CD14-positive monocyte (primary cell): ENCODE measurements at regions not wholly inside any gene's neighbourhood (a gene's known extent, or its start where the extent isn't known, plus 50 kb on each side); places are given as distances from the start of the nearest gene placed in this dataset.

Experiments
- DNase-seq, 3 donors: peaks; one replicate each; pipeline ENCODE4 v3.0.0-alpha.2; 2011 to 2022
- H2AFZ ChIP-seq: 2 replicates; pipeline ENCODE4 v1.6.0; 2012; ENCODE audit warnings: mild to moderate bottlenecking, low read depth, low read length, inconsistent platforms; ENCODE audit not compliant: insufficient read depth, poor library complexity, severe bottlenecking
- H3K27ac ChIP-seq, 2 donors: 1 replicate in 1 of 2; 2 replicates in 1 of 2; pipeline ENCODE4 v1.5.1; 2012 to 2013; ENCODE audit warnings: low read length in 2 of 2, control low read depth in 1 of 2, inconsistent platforms in 1 of 2, low read depth in 1 of 2, mild to moderate bottlenecking in 1 of 2
- H3K27me3 ChIP-seq, 2 donors: one replicate each; pipeline versions ENCODE4 v1.6.0 to v1.6.1; 2011 to 2013; ENCODE audit warnings: low read length in 2 of 2; ENCODE audit not compliant: control insufficient read depth in 2 of 2, insufficient read depth in 2 of 2
- H3K36me3 ChIP-seq, 2 donors: replicated peaks in 1 of 2; 1 replicate in 1 of 2; 2 replicates in 1 of 2; pipeline versions ENCODE4 v1.5.1 to v1.6.1; 2012 to 2013; ENCODE audit warnings: low read length in 2 of 2, control low read depth in 1 of 2, inconsistent platforms in 1 of 2, mild to moderate bottlenecking in 1 of 2; ENCODE audit not compliant: insufficient read depth in 2 of 2, control insufficient read depth in 1 of 2
- H3K4me1 ChIP-seq, 2 donors: 1 replicate in 1 of 2; 2 replicates in 1 of 2; pipeline versions ENCODE4 v1.5.1 to v1.6.1; 2012 to 2013; ENCODE audit warnings: low read length in 2 of 2, control low read depth in 1 of 2, inconsistent platforms in 1 of 2, mild to moderate bottlenecking in 1 of 2, moderate library complexity in 1 of 2; ENCODE audit not compliant: insufficient read depth in 2 of 2, control insufficient read depth in 1 of 2
- H3K4me2 ChIP-seq: replicated peaks from 2 replicates; pipeline ENCODE3; 2012; ENCODE audit warnings: low read length, moderate library complexity, mild to moderate bottlenecking; ENCODE audit not compliant: poor library complexity, severe bottlenecking; ENCODE audit errors: extremely low read depth
- H3K4me3 ChIP-seq, 3 experiments: fragments of 200-600 bp in 1 of 3; sonication (generic) in 1 of 3; replicated peaks in 1 of 3; 1 replicate in 2 of 3; 2 replicates in 1 of 3; pipeline ENCODE4 v1.5.1; 2011 to 2013; ENCODE audit warnings: low read length in 3 of 3, mild to moderate bottlenecking in 3 of 3, control low read depth in 2 of 3, low read depth in 2 of 3, inconsistent platforms in 1 of 3, moderate library complexity in 1 of 3
- H3K79me2 ChIP-seq: 2 replicates; pipeline ENCODE4 v1.6.0; 2012; ENCODE audit warnings: mild to moderate bottlenecking, control low read depth, inconsistent platforms, low read length, moderate library complexity; ENCODE audit not compliant: insufficient read depth
- H3K9ac ChIP-seq: 2 replicates; pipeline ENCODE4 v1.6.0; 2017; ENCODE audit warnings: low read length, mild to moderate bottlenecking; ENCODE audit not compliant: insufficient read depth, poor library complexity, severe bottlenecking
- H3K9me3 ChIP-seq, 2 donors: replicated peaks in 1 of 2; 1 replicate in 1 of 2; 2 replicates in 1 of 2; pipeline versions ENCODE4 v1.5.1 to v1.6.1; 2012 to 2013; ENCODE audit warnings: low read length in 2 of 2, control low read depth in 1 of 2; ENCODE audit not compliant: control insufficient read depth in 1 of 2, insufficient read depth in 1 of 2
- H4K20me1 ChIP-seq: 2 replicates; pipeline ENCODE4 v1.6.0; 2012; ENCODE audit warnings: mild to moderate bottlenecking, low read length, control low read depth, moderate library complexity; ENCODE audit not compliant: insufficient read depth
- H3K27ac Mint-ChIP-seq, 7 donors: one replicate each; pipeline ENCODE4 v1.8.0; 2020; ENCODE audit warnings: mild to moderate bottlenecking in 7 of 7, mixed read lengths in 7 of 7, moderate library complexity in 6 of 7, inconsistent platforms in 2 of 7
- H3K27me3 Mint-ChIP-seq, 3 donors: one replicate each; pipeline ENCODE4 v1.8.0; 2021 to 2022; ENCODE audit warnings: low read depth in 3 of 3, mild to moderate bottlenecking in 3 of 3, mixed read lengths in 3 of 3, moderate library complexity in 3 of 3, inconsistent platforms in 1 of 3
- H3K36me3 Mint-ChIP-seq, 2 donors: one replicate each; pipeline ENCODE4 v1.8.0; 2020; ENCODE audit warnings: mixed read lengths in 2 of 2, inconsistent platforms in 1 of 2, mild to moderate bottlenecking in 1 of 2
- H3K4me1 Mint-ChIP-seq: one replicate; pipeline ENCODE4 v1.8.0; 2020; ENCODE audit warnings: mild to moderate bottlenecking, mixed read lengths
- H3K4me3 Mint-ChIP-seq, 2 donors: one replicate each; pipeline ENCODE4 v1.8.0; 2020; ENCODE audit warnings: mild to moderate bottlenecking in 2 of 2, mixed read lengths in 2 of 2, moderate library complexity in 1 of 2
- H3K9me3 Mint-ChIP-seq, 7 donors: one replicate each; pipeline ENCODE4 v1.8.0; 2020 to 2022; ENCODE audit warnings: mixed read lengths in 7 of 7, mild to moderate bottlenecking in 6 of 7, moderate library complexity in 6 of 7, inconsistent platforms in 2 of 7
- CTCF ChIP-seq: fragments of 200-600 bp; IDR thresholded peaks from one replicate; pipeline ENCODE4 v1.8.0; 2022; ENCODE audit warnings: antibody characterized with exemption, mild to moderate bottlenecking
- WGBS: methylation state at CpG from one replicate; pipeline ENCODE4 v1.1.5; 2013; ENCODE audit warnings: missing lambda C conversion rate; ENCODE audit not compliant: insufficient coverage; 5-methylcytosine and 5-hydroxymethylcytosine counted together
- intact Hi-C, 2 donors: fragments of 100-400 bp; cut with micrococcal nuclease; formaldehyde crosslinking; loops; one replicate each; pipeline versions ENCODE4 v1.15.0 to v1.15.1; 2023

DNA sequence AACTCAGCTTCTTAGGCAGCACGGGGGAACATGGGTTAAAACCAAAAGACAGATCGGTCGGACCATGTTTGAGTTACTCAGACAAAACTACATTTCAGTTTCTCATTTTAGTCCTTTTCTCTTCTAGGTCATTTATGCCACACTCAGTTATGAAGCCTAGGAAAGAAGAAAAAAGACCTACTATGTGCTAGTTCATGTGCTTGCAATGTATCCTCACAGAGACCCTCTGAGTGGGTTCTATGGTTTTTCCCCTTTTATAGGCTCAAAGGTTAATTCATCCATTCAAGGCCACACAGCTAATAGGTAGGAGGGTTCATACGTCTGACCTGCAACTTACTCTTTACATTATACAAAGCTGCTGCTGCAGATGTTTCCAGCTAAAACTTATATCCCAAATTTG, 104.7 kb upstream of the ZNF438 start:
- Histone ChIP-seq H3K4me2 (no peak overlapping the region), H3K36me3 (no peaks in the 10 kb centered on the region), H3K4me3 (no peak overlapping the region), H3K4me1 (peaks cover 15 to 22% of the 10 kb centered on the region in 2 donors), H3K79me2 (no peaks in the 10 kb centered on the region), H3K27ac (no peak overlapping the region), H3K27me3 (no peaks in the 10 kb centered on the region), H2AFZ (no peak overlapping the region), H3K9me3 (no peaks in the 10 kb centered on the region), H4K20me1 (no peaks in the 10 kb centered on the region), H3K9ac (no peak overlapping the region)
- H3K27ac Mint-ChIP-seq: no peak overlapping the region
- peaks cover 24% of the 10 kb centered on the region for H3K4me1 Mint-ChIP-seq
- H3K4me3 Mint-ChIP-seq: no peak overlapping the region
- H3K27me3 Mint-ChIP-seq: no peaks in the 10 kb centered on the region
- no peaks in the 10 kb centered on the region for H3K36me3 Mint-ChIP-seq
- no peaks in the 10 kb centered on the region for H3K9me3 Mint-ChIP-seq
- intact Hi-C loops: no loop called here
- WGBS: 90% methylated on average over 3 of the region's 4 CpGs
- no peak for TF ChIP-seq CTCF
- DNase-seq: no peak

DNA sequence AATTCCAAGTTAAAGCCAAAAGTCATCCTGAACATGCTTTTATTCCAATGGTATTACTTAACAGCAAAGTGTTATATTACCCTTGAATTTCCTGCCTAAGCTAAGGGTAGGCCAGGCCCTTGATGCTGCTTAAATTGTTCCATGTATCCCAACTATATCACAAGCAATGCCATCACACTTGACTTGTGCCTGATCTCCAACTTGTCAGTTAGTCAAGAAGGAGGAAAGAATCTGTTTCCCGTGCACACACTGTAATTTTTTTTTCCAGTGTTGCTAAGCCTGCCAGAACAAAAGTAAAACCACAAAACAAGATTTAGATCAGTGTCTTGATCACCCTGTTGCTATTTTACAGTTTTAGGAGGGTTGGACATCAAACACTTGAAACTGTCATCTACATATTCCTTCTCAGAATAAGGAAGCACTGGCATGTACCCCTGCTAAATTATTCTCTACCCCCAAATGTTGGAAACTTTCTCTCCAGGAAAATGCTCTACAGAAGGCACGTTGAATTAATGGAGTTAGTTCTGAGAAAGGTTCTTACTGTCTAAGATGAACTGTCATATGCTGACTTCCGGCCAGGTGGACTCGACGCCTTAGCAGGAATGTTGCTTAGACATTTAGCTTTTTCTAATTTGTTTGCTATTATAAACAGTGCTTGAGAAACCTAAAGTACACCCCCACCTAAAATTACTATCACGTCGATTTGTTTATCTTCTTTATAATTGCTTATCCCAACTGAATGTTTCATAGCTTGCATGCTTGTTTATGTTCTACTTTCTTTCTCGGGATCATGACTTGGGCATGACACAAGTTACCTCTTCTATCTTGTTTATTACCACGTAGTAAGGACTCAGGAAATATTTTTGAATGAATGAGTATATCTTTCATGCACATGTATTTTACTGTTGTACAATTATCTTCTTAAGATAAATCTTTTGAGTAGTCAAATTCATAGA, 105.5 kb upstream of the ZNF438 start:
- peak overlapping the region; percentile 35 for H2AFZ ChIP-seq

More for the DNA sequence above, 105.5 kb upstream of the ZNF438 start:
- no peaks in the 10 kb centered on the region for H3K79me2 ChIP-seq
- intact Hi-C loops: no loop called here
- no peaks in the 10 kb centered on the region for H3K9me3 ChIP-seq
- H3K9ac ChIP-seq: no peak overlapping the region
- H4K20me1 ChIP-seq: no peaks in the 10 kb centered on the region
- H3K4me1 ChIP-seq: peaks cover 15 to 22% of the 10 kb centered on the region in 2 donors
- no peaks in the 10 kb centered on the region for H3K9me3 Mint-ChIP-seq
- peaks cover 24% of the 10 kb centered on the region for H3K4me1 Mint-ChIP-seq
- no peaks in the 10 kb centered on the region for H3K27me3 Mint-ChIP-seq
- H3K4me3 Mint-ChIP-seq: no peak overlapping the region
- H3K4me2 ChIP-seq: no peak overlapping the region
- H3K36me3 ChIP-seq: no peaks in the 10 kb centered on the region
- DNase-seq: no peak
- TF ChIP-seq CTCF: no peak
- no peak overlapping the region for H3K4me3 ChIP-seq
- no peaks in the 10 kb centered on the region for H3K36me3 Mint-ChIP-seq
- H3K27me3 ChIP-seq: no peaks in the 10 kb centered on the region
- H3K27ac ChIP-seq: no peak overlapping the region
- 0% methylated on average over 2 of the region's 9 CpGs for WGBS
- no peak overlapping the region for H3K27ac Mint-ChIP-seq
